GM19397 (cell line): ENCODE measurements at regions not wholly inside any gene's neighbourhood (a gene's known extent, or its start where the extent isn't known, plus 50 kb on each side); places are given as distances from the start of the nearest gene placed in this dataset.

Experiments used
- ATAC-seq: cut with Tn5 transposase; IDR thresholded peaks from one replicate; pipeline ENCODE4 v1.9.1; 2021; ENCODE audit warnings: mild to moderate bottlenecking, moderate library complexity; ENCODE audit not compliant: unreplicated experiment

- peak; percentile 91 for ATAC-seq
Observed at GRCh38 chr3:18740631-18741583, 315.8 kb upstream of the SATB1 start.

DNA sequence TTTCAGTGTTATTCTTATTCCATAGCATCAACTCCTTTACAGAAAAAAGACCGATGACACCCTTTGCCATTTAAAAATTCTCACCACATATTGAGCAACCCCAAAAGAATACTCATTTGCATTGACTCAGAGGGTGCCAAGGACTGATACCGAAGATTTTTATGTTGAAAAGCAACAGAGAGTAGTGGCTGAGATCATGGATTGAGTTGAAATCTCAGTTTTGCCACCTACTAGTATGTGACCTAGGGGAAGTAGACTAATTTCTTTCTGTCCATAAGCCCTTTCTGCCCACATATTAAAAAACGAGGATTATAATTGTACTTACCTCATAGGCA, 313.9 kb upstream of the SATB1 start:
- ATAC-seq: no peak

GRCh38 chr3:18738393-18739098, 313.4 kb upstream of the SATB1 start:
- ATAC-seq: no peak

DNA sequence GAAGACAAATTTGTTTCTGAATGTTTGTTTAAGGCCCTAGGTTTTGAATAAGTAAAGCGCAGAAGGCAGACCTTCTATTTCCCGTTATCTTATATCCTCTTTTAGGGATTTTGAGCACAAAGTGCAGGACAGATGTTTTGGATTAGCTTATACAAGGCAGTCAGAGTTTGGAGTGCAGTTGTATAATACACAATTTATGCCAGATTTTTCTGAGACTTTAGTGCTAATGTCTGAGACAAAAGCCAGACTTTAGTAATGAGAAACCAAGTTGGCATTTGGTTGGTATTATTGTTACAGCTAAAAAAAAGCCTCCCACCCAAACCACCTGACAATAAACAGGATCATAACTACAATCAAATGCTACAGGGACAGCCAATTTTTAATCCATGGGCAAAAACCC, 309.9 kb upstream of the SATB1 start:
- no peak for ATAC-seq

GRCh38 chr3:18734309-18734708, 309.2 kb upstream of the SATB1 start:
- no peak for ATAC-seq

- ATAC-seq: no peak
Observed at GRCh38 chr3:18732474-18732873, 307.3 kb upstream of the SATB1 start.

GRCh38 chr3:18730491-18730890, 305.4 kb upstream of the SATB1 start:
- ATAC-seq: no peak

DNA sequence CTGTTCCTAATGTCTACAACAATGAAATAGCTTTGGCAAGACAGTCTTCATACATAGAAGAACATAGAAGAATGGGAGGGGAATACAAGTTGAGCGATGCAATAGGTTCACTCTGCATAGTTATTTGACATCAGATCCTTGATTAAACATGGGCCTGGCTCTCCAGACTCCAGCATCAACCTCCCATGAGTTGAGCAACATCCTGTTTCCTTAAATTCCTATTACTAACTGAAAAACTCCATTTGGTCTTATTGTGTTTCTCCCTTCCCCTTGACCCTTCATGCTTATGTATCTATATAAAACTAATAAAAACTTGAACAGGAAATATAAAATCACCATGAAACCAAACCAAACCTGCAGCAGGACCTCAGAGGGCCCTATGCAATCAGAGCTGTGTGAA, 304.5 kb upstream of the SATB1 start:
- ATAC-seq: no peak

- no peak for ATAC-seq
Observed at GRCh38 chr3:18725668-18726407, 300.7 kb upstream of the SATB1 start.

- no peak for ATAC-seq
Observed at GRCh38 chr3:18724456-18724855, 299.3 kb upstream of the SATB1 start.

GRCh38 chr3:18723206-18723810, 298.2 kb upstream of the SATB1 start:
- ATAC-seq: no peak

DNA sequence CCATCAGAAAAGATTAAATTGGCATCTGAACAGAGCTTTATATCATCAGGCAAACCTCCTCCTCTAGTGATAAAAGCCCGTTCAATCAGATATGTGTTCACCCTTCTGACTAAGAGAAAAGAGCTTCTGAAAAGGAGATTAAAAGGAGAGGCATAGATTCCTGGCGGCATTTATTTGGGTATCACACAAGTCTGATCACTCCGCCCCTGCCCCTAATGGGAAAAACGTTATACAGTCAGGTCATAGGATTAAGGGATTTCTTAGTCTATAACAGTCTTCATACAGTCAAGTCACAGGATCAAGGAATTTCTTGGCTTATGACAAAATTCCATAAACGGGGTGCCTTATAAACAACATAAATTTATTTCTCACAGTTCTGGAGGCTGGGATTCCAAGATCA, 295.4 kb upstream of the SATB1 start:
- ATAC-seq: no peak

- ATAC-seq: no peak
Observed at GRCh38 chr3:18717598-18717997, 292.5 kb upstream of the SATB1 start.

- no peak for ATAC-seq
Observed at GRCh38 chr3:18716821-18717220, 291.7 kb upstream of the SATB1 start.

- ATAC-seq: no peak
Observed at GRCh38 chr3:18716101-18716500, 291.0 kb upstream of the SATB1 start.

GRCh38 chr3:18715208-18715607, 290.1 kb upstream of the SATB1 start:
- ATAC-seq: no peak

DNA sequence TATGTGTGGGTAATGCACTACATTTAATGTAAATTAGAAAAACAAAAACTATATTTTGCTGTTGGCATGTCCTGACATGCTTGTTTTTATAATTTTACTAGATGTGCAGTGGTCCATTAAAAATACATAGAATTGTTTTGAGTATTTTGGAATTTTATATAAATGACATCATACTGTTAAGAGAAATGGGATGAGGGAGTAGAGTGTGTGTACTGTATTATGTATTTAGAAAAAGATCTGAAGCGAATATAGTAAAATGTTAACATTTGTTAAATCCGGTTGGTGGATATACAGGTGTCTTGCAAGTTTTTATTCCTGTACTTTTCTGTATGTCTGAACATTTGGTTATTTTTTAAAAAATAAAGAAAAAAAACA, 288.4 kb upstream of the SATB1 start:
- ATAC-seq: no peak

GRCh38 chr3:18712713-18713576, 287.8 kb upstream of the SATB1 start:
- no peak for ATAC-seq

DNA sequence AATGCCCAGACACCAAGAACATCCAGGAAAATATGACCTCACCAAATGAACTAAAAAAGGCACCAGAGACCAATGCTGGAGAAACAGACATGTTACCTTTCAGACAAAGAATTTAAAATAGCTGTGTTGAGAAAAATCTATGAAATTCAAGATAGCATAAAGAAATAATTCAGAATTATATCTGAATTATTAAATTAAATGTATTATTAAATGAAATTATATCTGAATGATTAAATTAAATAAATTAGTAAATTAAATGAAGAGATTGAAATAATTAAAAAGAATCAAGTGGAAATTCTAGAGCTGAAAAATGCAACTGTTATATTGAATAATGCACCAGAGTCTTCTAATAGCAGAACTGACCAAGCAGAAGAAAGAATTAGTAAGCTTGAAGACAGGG, 279.2 kb upstream of the SATB1 start:
- no peak for ATAC-seq

DNA sequence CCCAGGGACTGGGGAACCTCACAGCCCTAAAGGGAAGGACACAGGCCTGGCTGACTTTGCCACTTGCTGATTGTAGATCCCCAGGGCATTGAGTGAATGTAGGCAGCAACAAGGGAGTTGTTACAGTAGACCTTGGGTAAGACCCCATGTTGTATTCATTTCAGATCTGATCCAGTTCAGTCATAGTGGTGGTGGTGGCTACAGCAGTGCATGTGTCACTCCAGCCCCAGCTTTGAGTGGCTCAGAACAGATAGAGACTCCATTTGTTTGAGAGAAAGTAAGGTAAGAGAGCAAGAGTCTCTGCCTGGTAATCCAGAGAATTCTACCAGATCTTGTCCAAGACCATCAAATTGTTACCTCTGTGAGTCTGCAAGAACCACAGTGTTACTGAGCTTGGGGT, 278.7 kb upstream of the SATB1 start:
- ATAC-seq: no peak
